ENCODE measurements at regions not wholly inside any gene's neighbourhood (a gene's known extent, or its start where the extent isn't known, plus 50 kb on each side); places are given as distances from the start of the nearest gene placed in this dataset.

GRCh38 chr2:35292199-35292598, 1063.4 kb upstream of the CRIM1 start:
- TF ChIP-seq EP300 (IDR thresholded peaks at IDR 0.05) (no peak), POLR2A (IDR thresholded peaks at IDR 0.05) (no peak), CTCF (IDR thresholded peaks at IDR 0.05) (no peak), POLR2AphosphoS5 (IDR thresholded peaks at IDR 0.05) (no peak)
